Breast epithelium (tissue), 4 donors: ENCODE measurements at regions not wholly inside any gene's neighbourhood (a gene's known extent, or its start where the extent isn't known, plus 50 kb on each side); places are given as distances from the start of the nearest gene placed in this dataset.

ENCODE experiments used
- DNase-seq, 2 donors: peaks; one replicate each; pipeline ENCODE4 v3.0.0-alpha.2; 2019; ENCODE audit warnings: low spot score in 2 of 2
- H3K27ac ChIP-seq, 2 donors: fragments of 200-600 bp; sonication (generic) in 1 of 2; one replicate each; pipeline ENCODE4 v1.5.1; 2016 to 2019; ENCODE audit warnings: mild to moderate bottlenecking in 1 of 2
- H3K27me3 ChIP-seq, 2 donors: fragments of 200-600 bp; sonication (generic) in 1 of 2; one replicate each; pipeline versions ENCODE4 v1.5.1 to v1.6.0; 2017 to 2019; ENCODE audit warnings: control low read depth in 1 of 2, mild to moderate bottlenecking in 1 of 2
- H3K36me3 ChIP-seq: fragments of 200-600 bp; one replicate; pipeline ENCODE4 v1.5.1; 2019
- H3K4me1 ChIP-seq, 2 donors: fragments of 200-600 bp; sonication (generic); one replicate each; pipeline ENCODE4 v1.5.1; 2016 to 2019; ENCODE audit warnings: control low read depth in 1 of 2
- H3K4me3 ChIP-seq, 3 donors: fragments of 200-600 bp; sonication (generic); 1 replicate in 2 of 3; 2 replicates in 1 of 3; pipeline ENCODE4 v1.5.1; 2016 to 2019; ENCODE audit warnings: mild to moderate bottlenecking in 3 of 3, moderate library complexity in 2 of 3
- H3K9me3 ChIP-seq, 2 donors: fragments of 200-600 bp; sonication (generic) in 1 of 2; one replicate each; pipeline ENCODE4 v1.5.1; 2016 to 2019; ENCODE audit warnings: control low read depth in 1 of 2
- CTCF ChIP-seq, 3 donors: fragments of 450-650 bp; IDR thresholded peaks; one replicate each; pipeline ENCODE4 v1.5.1; 2016 to 2017; ENCODE audit warnings: antibody characterized with exemption in 3 of 3, mild to moderate bottlenecking in 3 of 3, moderate library complexity in 3 of 3
- POLR2A ChIP-seq: fragments of 450-650 bp; IDR thresholded peaks from one replicate; pipeline ENCODE4 v1.6.1; 2016; ENCODE audit warnings: antibody characterized with exemption, mild to moderate bottlenecking, moderate library complexity
- POLR2AphosphoS5 ChIP-seq, 3 donors: sonication (generic); formaldehyde crosslinking; IDR thresholded peaks; one replicate each; pipeline ENCODE4 v1.6.1; 2017; ENCODE audit warnings: antibody characterized with exemption in 3 of 3
- intact Hi-C: fragments of 100-400 bp; cut with DNase I; formaldehyde crosslinking; loops from one replicate; pipeline ENCODE4 v1.15.1; 2023; ENCODE audit warnings: low total_unique reads

GRCh38 chr10:78397786-78398185 is 364.1 kb downstream of the RPS24 start:
- DNase-seq = no peak
- intact Hi-C loops = no loop called here
- H3K4me3 ChIP-seq = no peak overlapping the region
- H3K36me3 ChIP-seq = no peaks in the 10 kb centered on the region
- no peak for TF ChIP-seq POLR2A
- no peak for TF ChIP-seq CTCF (IDR thresholded peaks at IDR 0.05)
- TF ChIP-seq POLR2AphosphoS5 (IDR thresholded peaks at IDR 0.05) = no peak
- no peaks in the 10 kb centered on the region for H3K9me3 ChIP-seq
- no peak overlapping the region for H3K27ac ChIP-seq
- no peaks in the 10 kb centered on the region for H3K27me3 ChIP-seq
- H3K4me1 ChIP-seq = no peaks in the 10 kb centered on the region

GRCh38 chr10:78398382-78398781 is 364.7 kb downstream of the RPS24 start:
- DNase-seq = no peak
- intact Hi-C loops = no loop called here
- Histone ChIP-seq H3K27me3 (no peaks in the 10 kb centered on the region), H3K9me3 (no peaks in the 10 kb centered on the region), H3K36me3 (no peaks in the 10 kb centered on the region), H3K4me1 (no peaks in the 10 kb centered on the region), H3K4me3 (no peak overlapping the region), H3K27ac (no peak overlapping the region)
- no peak for TF ChIP-seq POLR2AphosphoS5 (IDR thresholded peaks at IDR 0.05)

- H3K36me3 ChIP-seq = no peaks in the 10 kb centered on the region
- no peaks in the 10 kb centered on the region for H3K27me3 ChIP-seq
- no peak overlapping the region for H3K27ac ChIP-seq
- H3K4me3 ChIP-seq = no peak overlapping the region
- no peaks in the 10 kb centered on the region for H3K9me3 ChIP-seq
- H3K4me1 ChIP-seq = no peaks in the 10 kb centered on the region
- DNase-seq = peak in 1 of 2 donors; percentile 35
- TF ChIP-seq POLR2AphosphoS5 (IDR thresholded peaks at IDR 0.05) (no peak), POLR2A (no peak), CTCF (IDR thresholded peaks at IDR 0.05) (no peak)
- intact Hi-C loops = no loop called here
These were observed 368.1 kb downstream of the RPS24 start for GRCh38 chr10:78401624-78402367.

GRCh38 chr10:78402591-78402990 is 368.9 kb downstream of the RPS24 start:
- H3K9me3 ChIP-seq = no peaks in the 10 kb centered on the region
- no peak for DNase-seq
- H3K4me1 ChIP-seq = no peaks in the 10 kb centered on the region
- H3K4me3 ChIP-seq = no peak overlapping the region
- no peak overlapping the region for H3K27ac ChIP-seq
- TF ChIP-seq POLR2A (no peak), CTCF (IDR thresholded peaks at IDR 0.05) (no peak), POLR2AphosphoS5 (IDR thresholded peaks at IDR 0.05) (no peak)
- intact Hi-C loops = no loop called here
- no peaks in the 10 kb centered on the region for H3K27me3 ChIP-seq
- H3K36me3 ChIP-seq = no peaks in the 10 kb centered on the region

- Histone ChIP-seq H3K27ac (no peak overlapping the region), H3K36me3 (no peaks in the 10 kb centered on the region), H3K4me3 (no peak overlapping the region), H3K9me3 (no peaks in the 10 kb centered on the region), H3K4me1 (no peaks in the 10 kb centered on the region), H3K27me3 (no peaks in the 10 kb centered on the region)
- TF ChIP-seq POLR2AphosphoS5 (IDR thresholded peaks at IDR 0.05) (no peak), CTCF (IDR thresholded peaks at IDR 0.05) (no peak), POLR2A (no peak)
- intact Hi-C loops = no loop called here
- DNase-seq = peak in 1 of 2 donors; percentile 6
These were observed 370.1 kb downstream of the RPS24 start for GRCh38 chr10:78403781-78404180.
